SJCRH30 (cell line): ENCODE measurements at regions not wholly inside any gene's neighbourhood (a gene's known extent, or its start where the extent isn't known, plus 50 kb on each side); places are given as distances from the start of the nearest gene placed in this dataset.

Source experiments
- DNase-seq, 2 experiments: peaks; one replicate each; pipeline ENCODE4 v3.0.0-alpha.2; 2015 to 2020
- H3K27ac ChIP-seq: fragments of 250-450 bp; sonication (Bioruptor Pico); 2 replicates; pipeline ENCODE4 v1.5.1; 2020; ENCODE audit warnings: mild to moderate bottlenecking, moderate library complexity
- H3K27me3 ChIP-seq: fragments of 250-450 bp; sonication (Bioruptor Pico); 2 replicates; pipeline ENCODE4 v1.5.1; 2020; ENCODE audit warnings: mild to moderate bottlenecking, moderate library complexity
- H3K36me3 ChIP-seq: fragments of 250-450 bp; sonication (Bioruptor Pico); 2 replicates; pipeline ENCODE4 v1.5.1; 2020; ENCODE audit warnings: mild to moderate bottlenecking, moderate library complexity
- H3K4me1 ChIP-seq: fragments of 250-450 bp; sonication (Bioruptor Pico); 2 replicates; pipeline ENCODE4 v1.5.1; 2020; ENCODE audit warnings: mild to moderate bottlenecking, moderate library complexity
- H3K4me3 ChIP-seq: fragments of 250-450 bp; sonication (Bioruptor Pico); 2 replicates; pipeline ENCODE4 v1.5.1; 2020; ENCODE audit warnings: mild to moderate bottlenecking, moderate library complexity
- H3K9me3 ChIP-seq: fragments of 250-450 bp; sonication (Bioruptor Pico); replicated peaks from 2 replicates; pipeline ENCODE4 v1.5.1; 2020; ENCODE audit warnings: mild to moderate bottlenecking, moderate library complexity

DNA sequence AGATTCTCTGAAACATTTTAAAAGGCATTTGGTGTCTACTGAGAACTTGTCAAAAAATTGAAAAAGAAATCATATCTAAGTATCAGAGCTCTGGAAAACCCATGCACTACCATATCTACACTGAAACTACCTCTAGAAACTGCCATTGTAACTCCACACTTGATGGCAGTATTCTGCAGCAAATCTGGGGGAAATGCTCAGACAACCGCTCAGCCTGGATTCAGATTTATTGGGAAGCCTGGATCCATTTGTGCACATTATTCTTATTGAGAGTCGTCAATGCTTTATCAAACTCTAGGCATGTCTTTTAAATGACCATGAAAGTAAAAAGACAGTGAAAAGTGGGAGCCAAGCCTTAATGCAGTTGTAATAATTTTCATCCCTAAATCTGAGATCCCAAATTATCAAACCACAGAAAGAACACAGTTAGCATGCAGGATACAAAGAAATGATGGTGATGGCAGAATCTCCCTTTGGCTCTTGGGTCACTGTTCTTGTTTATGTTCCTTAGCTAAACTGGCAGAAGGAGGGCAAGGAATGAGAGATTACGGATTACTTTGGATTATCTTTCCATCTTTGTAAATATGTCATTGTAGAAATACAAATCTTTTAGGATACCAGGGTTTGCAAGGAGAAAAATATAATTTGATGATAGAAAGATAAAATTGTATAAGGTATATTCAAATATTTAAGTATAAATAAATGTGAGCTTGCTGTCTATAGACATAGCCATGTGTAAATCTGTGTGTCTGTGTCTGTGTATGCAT is 512.1 kb upstream of the SYT4 start:
- Histone ChIP-seq H3K27ac (no peak overlapping the region), H3K4me1 (no peaks in the 10 kb centered on the region), H3K9me3 (no peaks in the 10 kb centered on the region), H3K27me3 (no peaks in the 10 kb centered on the region), H3K4me3 (no peak overlapping the region), H3K36me3 (no peaks in the 10 kb centered on the region)
- no peak for DNase-seq

DNA sequence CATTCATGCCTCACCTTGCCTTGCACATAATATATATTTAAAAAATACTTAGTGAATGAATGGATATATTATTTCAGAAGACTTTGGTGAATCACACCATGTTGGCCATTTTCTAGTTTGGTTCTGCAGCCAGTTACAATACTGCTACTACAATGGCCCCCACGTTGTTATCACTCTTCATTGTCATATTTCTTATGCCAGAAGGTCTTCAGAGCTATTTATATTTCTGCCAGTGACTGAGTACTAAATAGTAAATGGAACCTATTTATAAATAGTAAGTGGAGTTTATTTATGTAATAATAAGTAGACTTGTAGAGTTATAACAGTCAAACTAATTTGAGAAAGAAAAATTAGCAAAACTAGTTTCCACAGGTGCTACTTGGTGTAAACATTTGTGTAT is 516.6 kb upstream of the SYT4 start:
- Histone ChIP-seq H3K4me1 (no peaks in the 10 kb centered on the region), H3K27ac (no peak overlapping the region), H3K36me3 (no peaks in the 10 kb centered on the region), H3K27me3 (no peaks in the 10 kb centered on the region), H3K4me3 (no peak overlapping the region), H3K9me3 (no peaks in the 10 kb centered on the region)
- DNase-seq = no peak

DNA sequence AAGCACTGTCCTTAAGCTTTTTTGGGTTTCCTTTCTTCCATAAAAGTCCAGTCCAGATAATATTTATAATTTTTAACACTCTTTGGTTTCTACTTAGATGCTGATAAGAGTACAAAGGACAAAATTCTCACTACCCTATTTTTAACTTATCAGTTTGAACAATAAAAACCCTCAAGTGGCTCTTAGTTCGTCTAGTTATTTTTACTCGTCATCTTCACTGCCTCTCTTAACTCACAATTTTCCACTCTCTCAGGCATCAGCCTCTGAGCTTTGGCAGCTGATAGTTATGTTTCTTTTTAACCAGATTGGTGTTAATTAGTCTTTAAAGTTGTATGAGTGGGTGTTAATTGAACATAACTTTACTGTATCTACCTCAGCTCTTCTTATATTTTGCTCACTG is 517.1 kb upstream of the SYT4 start:
- Histone ChIP-seq H3K4me1 (no peaks in the 10 kb centered on the region), H3K9me3 (no peaks in the 10 kb centered on the region), H3K27me3 (no peaks in the 10 kb centered on the region), H3K4me3 (no peak overlapping the region), H3K36me3 (no peaks in the 10 kb centered on the region), H3K27ac (no peak overlapping the region)
- DNase-seq = no peak

DNA sequence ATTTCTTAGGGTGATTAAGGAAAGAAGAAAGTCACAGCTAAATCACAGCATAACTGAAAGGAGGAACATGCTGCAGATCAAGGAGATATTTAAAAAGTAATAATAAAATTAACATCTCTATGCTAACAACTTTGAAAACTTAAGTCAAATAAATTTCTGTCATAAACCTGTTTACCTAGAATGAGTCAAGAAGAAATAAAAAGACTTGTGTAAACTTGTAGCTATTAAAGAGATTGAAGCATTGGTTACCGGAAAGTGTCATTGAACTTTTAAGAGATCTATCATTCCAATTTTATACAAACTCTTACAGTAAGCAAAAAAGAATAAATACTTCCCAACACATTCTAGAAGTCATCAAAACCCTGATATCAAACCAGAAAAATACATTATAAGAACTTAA is 520.1 kb upstream of the SYT4 start:
- DNase-seq = no peak
- H3K4me1 ChIP-seq = no peaks in the 10 kb centered on the region
- H3K36me3 ChIP-seq = no peaks in the 10 kb centered on the region
- H3K4me3 ChIP-seq = no peak overlapping the region
- no peaks in the 10 kb centered on the region for H3K9me3 ChIP-seq
- H3K27me3 ChIP-seq = no peaks in the 10 kb centered on the region
- no peak overlapping the region for H3K27ac ChIP-seq

DNA sequence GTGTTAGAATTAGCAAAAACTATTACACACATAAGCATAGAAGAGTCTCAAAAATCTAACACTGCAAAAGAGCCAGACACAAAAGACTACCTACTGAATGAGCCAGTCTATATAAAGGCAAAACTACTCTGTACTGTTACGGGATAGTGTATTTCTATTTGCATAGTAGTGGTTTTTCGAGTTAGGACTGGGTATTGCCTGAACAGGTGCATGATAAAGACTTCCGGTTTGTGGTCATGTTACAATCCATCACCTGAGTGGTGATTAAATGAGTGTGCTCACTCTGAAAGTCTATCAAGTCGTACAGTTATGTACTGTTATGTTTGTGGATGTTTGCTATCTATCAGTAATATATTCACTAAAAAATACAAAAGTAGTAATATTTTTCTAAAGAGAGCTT is 523.3 kb upstream of the SYT4 start:
- H3K27ac ChIP-seq = no peak overlapping the region
- no peaks in the 10 kb centered on the region for H3K4me1 ChIP-seq
- H3K27me3 ChIP-seq = no peaks in the 10 kb centered on the region
- DNase-seq = peak in 1 of 2 experiments; percentile 2
- H3K4me3 ChIP-seq = no peak overlapping the region
- no peaks in the 10 kb centered on the region for H3K36me3 ChIP-seq
- H3K9me3 ChIP-seq = no peaks in the 10 kb centered on the region

DNA sequence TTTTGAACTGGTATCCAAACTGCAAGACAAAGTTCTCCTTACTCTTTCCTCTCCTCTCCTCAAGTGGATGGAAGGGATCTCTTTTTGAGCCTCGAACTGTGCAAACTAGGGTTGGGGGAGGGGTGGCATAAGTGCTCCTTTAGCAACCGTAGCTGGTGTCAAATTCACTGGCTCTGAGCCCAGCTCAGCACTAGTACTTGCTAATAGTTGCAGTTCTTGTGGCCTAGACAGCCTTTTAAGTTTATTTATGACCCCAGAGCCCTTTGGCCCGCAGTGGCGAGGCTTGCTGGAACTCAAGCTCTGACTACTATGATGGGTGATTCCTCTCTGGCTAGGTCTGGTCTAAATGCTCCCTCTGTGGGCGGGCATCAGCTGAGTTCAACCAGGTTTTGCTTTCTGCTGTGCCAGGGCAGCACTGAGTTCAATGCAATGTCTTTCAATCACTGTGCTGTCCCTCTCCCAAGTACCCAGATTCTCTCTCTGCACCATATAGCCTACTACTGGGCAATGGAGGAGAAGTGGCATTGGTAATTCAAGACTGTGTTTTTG is 528.4 kb upstream of the SYT4 start:
- H3K9me3 ChIP-seq = no peaks in the 10 kb centered on the region
- DNase-seq = peak; percentile 1 to 20

DNA sequence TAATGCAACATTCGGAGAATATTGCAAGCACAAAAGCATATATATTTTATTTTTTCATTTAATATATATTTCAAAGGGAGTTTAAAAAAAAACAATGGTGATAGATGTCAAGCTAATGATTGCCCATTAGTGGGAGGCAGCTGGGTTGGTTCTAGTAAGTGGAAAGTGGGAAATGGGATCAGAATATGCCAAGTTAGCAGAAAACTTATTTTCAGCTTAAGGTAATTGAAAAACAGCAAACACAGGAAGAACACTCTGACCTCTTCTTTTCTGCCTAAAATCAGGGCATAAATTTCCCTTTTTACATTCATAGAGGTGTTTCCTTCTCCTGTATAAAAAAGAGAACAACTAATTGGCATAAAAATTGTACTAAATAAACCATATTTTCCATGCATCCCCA is 535.3 kb upstream of the SYT4 start:
- no peak for DNase-seq
- H3K27me3 ChIP-seq = no peaks in the 10 kb centered on the region
- no peaks in the 10 kb centered on the region for H3K4me1 ChIP-seq
- no peak overlapping the region for H3K27ac ChIP-seq
- H3K4me3 ChIP-seq = no peak overlapping the region
- H3K9me3 ChIP-seq = no peaks in the 10 kb centered on the region
- H3K36me3 ChIP-seq = no peaks in the 10 kb centered on the region

More for the DNA sequence above, 528.4 kb upstream of the SYT4 start:
- Histone ChIP-seq H3K36me3 (no peaks in the 10 kb centered on the region), H3K27me3 (no peaks in the 10 kb centered on the region), H3K4me1 (no peaks in the 10 kb centered on the region), H3K4me3 (no peak overlapping the region), H3K27ac (no peak overlapping the region)

DNA sequence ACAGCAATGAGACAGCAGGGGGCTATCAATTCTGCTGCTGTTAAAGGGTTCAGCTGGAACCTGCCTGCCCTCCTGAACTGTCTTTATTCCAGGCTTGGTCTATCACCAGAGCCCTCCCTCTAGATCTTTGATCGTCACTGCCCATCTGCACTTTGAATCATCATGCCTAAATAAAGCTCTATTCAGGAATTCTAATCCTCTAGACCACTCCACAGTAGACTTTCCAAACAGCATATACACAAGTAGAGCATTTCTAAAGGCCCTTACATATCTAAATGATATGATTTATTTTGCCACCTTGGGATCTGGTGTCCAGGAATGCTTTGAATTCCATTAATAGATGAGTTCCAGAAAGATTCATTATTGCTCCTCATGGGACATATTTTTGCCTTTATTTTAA is 542.1 kb upstream of the SYT4 start:
- Histone ChIP-seq H3K4me1 (no peaks in the 10 kb centered on the region), H3K4me3 (no peak overlapping the region), H3K27me3 (no peaks in the 10 kb centered on the region), H3K36me3 (no peaks in the 10 kb centered on the region), H3K9me3 (no peaks in the 10 kb centered on the region), H3K27ac (no peak overlapping the region)
- DNase-seq = no peak

DNA sequence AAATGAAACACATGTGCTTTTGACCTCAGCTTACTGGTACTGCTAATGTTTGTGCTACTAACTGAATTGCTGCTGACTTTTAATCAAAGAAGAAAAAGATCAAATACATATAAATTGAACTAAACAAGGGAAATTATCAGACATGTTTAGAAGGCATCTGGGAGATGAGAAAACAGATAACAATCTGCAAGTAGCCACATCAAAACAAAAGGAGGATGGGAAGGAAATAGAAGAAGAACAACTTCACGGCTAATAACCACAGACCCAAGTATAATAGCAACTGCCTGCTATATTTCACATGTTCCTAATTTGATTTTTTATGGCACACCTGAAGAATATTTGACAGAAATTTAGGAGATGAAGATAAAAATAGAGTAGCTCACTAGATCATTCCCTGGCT is 542.6 kb upstream of the SYT4 start:
- Histone ChIP-seq H3K4me3 (no peak overlapping the region), H3K9me3 (no peaks in the 10 kb centered on the region), H3K27ac (no peak overlapping the region)

DNA sequence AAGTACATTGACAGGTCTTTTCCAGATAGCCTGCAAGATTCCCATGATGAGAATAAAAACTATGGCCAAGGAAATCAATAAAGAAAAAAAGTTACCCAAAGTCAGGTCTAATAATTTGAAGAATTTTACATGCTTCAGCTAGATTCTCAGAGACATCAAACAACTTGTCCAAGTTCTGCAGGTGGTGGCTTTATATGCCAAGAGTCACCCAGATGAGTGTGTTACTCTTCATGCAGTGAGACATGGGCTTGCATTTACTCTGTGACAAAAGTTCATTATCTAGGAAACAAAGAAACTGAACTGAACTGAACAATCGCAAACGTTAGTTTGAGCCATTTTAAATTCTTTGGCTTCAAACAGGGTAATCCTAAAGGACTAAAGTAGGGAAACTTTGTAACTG is 548.5 kb upstream of the SYT4 start:
- H3K27ac ChIP-seq = no peak overlapping the region
- H3K36me3 ChIP-seq = no peaks in the 10 kb centered on the region
- no peaks in the 10 kb centered on the region for H3K4me1 ChIP-seq
- no peak for DNase-seq
- no peak overlapping the region for H3K4me3 ChIP-seq
- H3K9me3 ChIP-seq = no peaks in the 10 kb centered on the region
- no peaks in the 10 kb centered on the region for H3K27me3 ChIP-seq

More for the DNA sequence above, 542.6 kb upstream of the SYT4 start:
- no peaks in the 10 kb centered on the region for H3K36me3 ChIP-seq
- H3K27me3 ChIP-seq = no peaks in the 10 kb centered on the region
- no peaks in the 10 kb centered on the region for H3K4me1 ChIP-seq
- no peak for DNase-seq

DNA sequence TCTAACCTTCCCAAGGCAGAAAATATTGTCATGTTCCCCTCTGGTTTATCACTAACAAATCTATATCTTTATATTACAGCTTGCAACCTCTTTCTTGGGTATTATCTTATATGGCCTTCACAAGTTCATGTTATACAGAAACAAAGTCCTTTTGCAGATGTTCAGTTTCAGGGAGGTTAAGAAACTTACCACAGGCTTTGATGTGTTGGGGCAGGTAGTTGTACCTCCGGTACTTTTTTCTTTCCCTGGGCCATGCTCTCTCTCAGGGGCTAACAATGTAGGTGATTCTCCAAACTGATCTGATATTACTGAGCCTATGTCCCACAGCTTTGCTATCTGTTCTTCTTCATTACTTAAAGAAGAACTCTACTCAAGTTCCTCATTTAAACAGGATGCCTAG is 548.9 kb upstream of the SYT4 start:
- Histone ChIP-seq H3K9me3 (no peaks in the 10 kb centered on the region), H3K27ac (no peak overlapping the region)
- no peak for DNase-seq

DNA sequence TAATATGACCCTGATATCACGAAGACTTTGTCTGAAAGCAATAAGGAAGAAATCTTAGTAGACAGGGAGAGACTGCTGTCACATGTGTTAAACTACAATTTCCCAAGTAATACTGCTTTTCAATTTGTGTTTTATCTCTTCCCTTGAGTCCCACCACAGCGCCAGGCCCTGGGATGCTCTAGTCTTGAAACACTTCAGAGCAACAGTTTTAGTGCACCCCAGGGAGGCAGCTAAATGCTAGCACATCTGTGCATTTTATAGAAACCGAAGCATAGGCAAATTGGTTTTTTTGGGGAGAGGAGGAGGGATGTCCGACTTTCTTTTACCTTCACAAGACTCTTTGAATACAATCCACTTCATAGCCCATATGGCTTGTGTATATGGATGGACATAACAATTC is 550.0 kb upstream of the SYT4 start:
- no peak overlapping the region for H3K4me3 ChIP-seq
- no peaks in the 10 kb centered on the region for H3K27me3 ChIP-seq
- no peak overlapping the region for H3K27ac ChIP-seq
- no peaks in the 10 kb centered on the region for H3K36me3 ChIP-seq
- H3K4me1 ChIP-seq = no peaks in the 10 kb centered on the region
- H3K9me3 ChIP-seq = no peaks in the 10 kb centered on the region
- no peak for DNase-seq

More for the DNA sequence above, 548.9 kb upstream of the SYT4 start:
- H3K4me1 ChIP-seq = no peaks in the 10 kb centered on the region
- H3K36me3 ChIP-seq = no peaks in the 10 kb centered on the region
- no peaks in the 10 kb centered on the region for H3K27me3 ChIP-seq
- no peak overlapping the region for H3K4me3 ChIP-seq

DNA sequence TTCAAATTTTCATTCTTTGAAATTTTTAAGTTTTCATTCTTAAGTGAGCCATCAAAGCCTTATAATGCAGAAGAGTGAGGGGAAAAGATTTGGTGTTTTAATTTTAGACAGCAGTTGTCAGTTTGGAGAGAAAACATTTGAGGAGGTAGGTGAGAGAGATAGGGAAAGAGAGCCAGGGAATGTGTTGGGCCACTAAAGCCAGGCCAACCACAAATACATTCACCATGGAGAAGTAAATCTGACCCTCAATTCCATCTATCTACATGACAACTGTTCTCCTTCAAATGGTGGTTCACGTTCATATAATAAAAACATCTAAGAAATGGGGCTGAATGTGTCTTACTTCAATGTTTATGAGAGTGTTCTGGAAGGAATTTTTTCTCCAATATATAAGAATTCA is 553.0 kb upstream of the SYT4 start:
- Histone ChIP-seq H3K4me3 (no peak overlapping the region), H3K27ac (no peak overlapping the region), H3K36me3 (no peaks in the 10 kb centered on the region), H3K4me1 (no peaks in the 10 kb centered on the region), H3K9me3 (no peaks in the 10 kb centered on the region), H3K27me3 (no peaks in the 10 kb centered on the region)
- no peak for DNase-seq

DNA sequence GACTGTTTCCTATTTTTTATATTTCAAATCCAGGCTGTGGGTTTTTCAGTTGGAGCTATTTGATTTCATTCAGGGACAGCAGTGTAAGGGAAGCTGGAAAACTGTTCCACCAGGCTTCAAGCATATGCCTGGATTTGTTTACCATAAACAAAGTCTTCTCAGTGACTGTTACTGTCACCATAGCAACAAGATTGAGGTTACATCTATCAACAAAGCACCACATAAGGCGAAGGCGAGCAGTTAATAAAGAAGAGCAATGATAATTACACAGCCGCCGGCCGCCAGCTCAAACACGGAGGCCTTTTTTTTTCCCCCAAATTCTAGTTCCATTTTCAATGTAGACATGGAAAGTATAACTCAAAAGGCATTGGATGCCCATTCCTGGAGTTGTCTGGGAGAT is 553.7 kb upstream of the SYT4 start:
- Histone ChIP-seq H3K27me3 (no peaks in the 10 kb centered on the region), H3K4me1 (no peaks in the 10 kb centered on the region), H3K4me3 (no peak overlapping the region), H3K27ac (no peak overlapping the region), H3K36me3 (no peaks in the 10 kb centered on the region), H3K9me3 (no peaks in the 10 kb centered on the region)
- no peak for DNase-seq

DNA sequence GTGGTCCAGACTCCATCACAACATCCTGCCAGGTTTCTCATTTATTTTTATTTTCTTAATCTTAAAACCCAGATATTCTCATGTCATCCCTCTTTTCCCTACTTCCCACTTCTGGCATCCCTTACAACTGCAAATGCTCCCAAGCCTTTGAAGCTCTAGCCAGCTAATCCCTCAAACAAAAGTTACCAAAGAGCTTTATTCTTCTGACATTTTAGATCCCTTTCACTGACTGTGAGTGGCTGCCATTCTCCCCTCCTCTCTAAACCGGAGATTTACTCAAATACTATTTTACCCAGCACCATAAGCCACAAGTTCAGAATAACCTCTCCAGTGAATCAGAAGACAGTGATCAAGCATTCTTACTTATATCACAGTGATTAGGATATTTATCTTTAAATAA is 569.0 kb upstream of the SYT4 start:
- H3K27me3 ChIP-seq = no peaks in the 10 kb centered on the region
- H3K4me1 ChIP-seq = no peaks in the 10 kb centered on the region
- no peak for DNase-seq
- no peak overlapping the region for H3K4me3 ChIP-seq
- no peaks in the 10 kb centered on the region for H3K9me3 ChIP-seq
- H3K36me3 ChIP-seq = no peaks in the 10 kb centered on the region
- no peak overlapping the region for H3K27ac ChIP-seq
